GM12874 (cell line): ENCODE measurements at regions not wholly inside any gene's neighbourhood (a gene's known extent, or its start where the extent isn't known, plus 50 kb on each side); places are given as distances from the start of the nearest gene placed in this dataset.

Experiments used
- CTCF ChIP-seq: IDR thresholded peaks from 2 replicates; pipeline ENCODE4 v1.5.1; 2011; ENCODE audit warnings: low read depth, mild to moderate bottlenecking, control low read depth, low read length, moderate library complexity; ENCODE audit not compliant: insufficient read depth

DNA sequence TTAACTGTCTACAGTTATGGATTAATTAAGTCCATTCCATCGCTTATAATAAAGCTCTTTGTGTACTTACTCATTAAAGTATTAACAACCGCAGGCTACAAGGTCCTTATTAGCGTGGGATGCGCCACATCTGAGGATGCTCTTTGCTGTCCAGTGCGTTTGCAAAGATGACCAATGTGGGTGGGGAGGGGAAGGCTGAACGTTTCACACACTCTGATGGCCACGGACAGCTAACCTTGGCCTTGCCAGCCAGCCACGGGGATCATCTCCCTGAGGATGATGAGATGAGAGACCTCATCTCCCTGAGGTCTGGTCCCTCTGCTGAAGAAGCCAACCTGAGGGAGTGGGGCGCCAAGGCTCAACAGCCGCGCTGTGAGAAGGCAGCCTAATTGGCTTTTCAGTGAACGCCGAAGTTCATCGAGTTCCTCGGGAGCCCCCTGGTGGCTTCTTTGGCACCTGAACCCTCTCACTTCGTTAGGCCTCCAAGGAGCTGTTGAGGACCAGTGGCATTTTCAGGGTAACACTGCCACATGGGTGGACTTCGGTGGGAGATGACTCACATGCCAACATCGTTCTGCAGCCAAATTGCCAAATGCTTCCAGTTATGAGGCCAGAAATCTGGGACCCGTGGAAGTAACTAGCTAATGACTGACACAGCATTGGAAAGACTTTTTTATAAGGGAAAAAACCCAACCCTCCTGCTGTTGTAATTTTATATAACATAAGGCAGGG, 69.3 kb upstream of the SEC11C start:
- TF ChIP-seq CTCF = peak; percentile 88

- TF ChIP-seq CTCF = no peak
Measured at GRCh38 chr18:59072727-59073421, 66.8 kb upstream of the SEC11C start.

DNA sequence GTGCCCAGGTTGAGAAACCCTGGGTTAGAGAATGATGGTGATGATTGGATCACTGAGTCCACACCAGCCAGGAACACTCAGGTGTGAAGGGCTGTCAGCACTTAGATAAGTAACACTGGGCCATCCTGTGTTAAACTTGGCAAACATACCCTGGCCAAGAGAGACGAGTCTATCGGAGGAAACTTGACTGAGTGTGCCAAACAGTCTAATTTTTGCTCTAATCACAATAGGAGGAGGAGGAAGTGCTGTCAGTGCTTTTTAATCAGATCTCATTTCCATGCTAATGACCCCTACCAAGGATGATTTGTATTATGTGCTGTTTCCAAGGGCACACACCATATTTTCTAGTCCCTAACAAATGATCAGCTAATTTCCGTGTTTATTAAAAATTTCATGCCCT, 63.8 kb upstream of the SEC11C start:
- TF ChIP-seq CTCF = no peak

DNA sequence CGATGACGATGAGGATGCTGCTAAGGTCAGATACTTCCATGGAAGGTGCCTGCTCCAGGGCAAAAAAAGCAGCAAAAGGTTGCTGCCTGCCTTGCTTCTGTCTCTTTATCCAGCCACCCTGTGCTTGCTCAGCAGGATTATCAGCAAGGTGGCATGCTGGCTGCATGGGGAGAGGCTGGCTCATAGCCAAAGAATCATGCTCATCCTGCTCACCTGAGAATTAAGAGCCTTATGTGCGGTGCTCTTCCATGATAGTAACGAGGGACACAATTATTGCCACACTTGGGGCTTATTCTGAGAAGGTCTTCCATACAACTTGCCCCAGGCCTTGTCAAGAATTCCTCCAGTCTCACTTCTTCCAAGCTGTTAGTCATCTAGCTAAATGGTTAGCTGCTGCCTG, 60.4 kb upstream of the SEC11C start:
- no peak for TF ChIP-seq CTCF

GRCh38 chr18:59083136-59083818, 56.4 kb upstream of the SEC11C start:
- no peak for TF ChIP-seq CTCF

- no peak for TF ChIP-seq CTCF
Measured at GRCh38 chr18:59085126-59085794, 54.4 kb upstream of the SEC11C start.

GRCh38 chr18:59085797-59086196, 53.9 kb upstream of the SEC11C start:
- TF ChIP-seq CTCF = no peak
